Heart left ventricle (tissue), 16 donors: ENCODE measurements at regions not wholly inside any gene's neighbourhood (a gene's known extent, or its start where the extent isn't known, plus 50 kb on each side); places are given as distances from the start of the nearest gene placed in this dataset.

Source experiments
- ATAC-seq, 4 donors: fragments of 200-7000 bp; cut with Tn5 transposase; one replicate each; pipeline ENCODE4 v1.9.1; 2020 to 2022; ENCODE audit warnings: moderate library complexity in 4 of 4, mild to moderate bottlenecking in 3 of 4, moderate number of reproducible peaks in 1 of 4
- DNase-seq, 5 donors: peaks; one replicate each; pipeline ENCODE4 v3.0.0-alpha.2; 2020
- H3K27ac ChIP-seq, 12 donors: fragments of 200-600 bp; sonication (generic) in 4 of 12; one replicate each; pipeline versions ENCODE4 v1.5.0 to v1.8.0; 2016 to 2022; ENCODE audit warnings: mild to moderate bottlenecking in 2 of 12
- H3K27me3 ChIP-seq, 9 donors: fragments of 200-600 bp; sonication (generic) in 2 of 9; one replicate each; pipeline versions ENCODE4 v1.5.1 to v1.8.0; 2016 to 2022; ENCODE audit warnings: mild to moderate bottlenecking in 3 of 9
- H3K36me3 ChIP-seq, 9 donors: fragments of 200-600 bp; sonication (generic) in 2 of 9; one replicate each; pipeline versions ENCODE4 v1.5.0 to v1.8.0; 2018 to 2022; ENCODE audit warnings: mild to moderate bottlenecking in 2 of 9
- H3K4me1 ChIP-seq, 12 donors: fragments of 200-600 bp; sonication (generic) in 4 of 12; one replicate each; pipeline versions ENCODE4 v1.5.0 to v1.8.0; 2016 to 2022; ENCODE audit warnings: mild to moderate bottlenecking in 3 of 12
- H3K4me3 ChIP-seq, 12 donors: fragments of 200-600 bp; sonication (generic) in 4 of 12; one replicate each; pipeline versions ENCODE4 v1.5.0 to v1.8.0; 2017 to 2022; ENCODE audit warnings: mild to moderate bottlenecking in 9 of 12, moderate library complexity in 4 of 12
- H3K9me3 ChIP-seq, 12 donors: fragments of 200-600 bp; sonication (generic) in 4 of 12; one replicate each; pipeline versions ENCODE4 v1.5.0 to v1.8.0; 2016 to 2022; ENCODE audit warnings: mild to moderate bottlenecking in 1 of 12
- POLR2A ChIP-seq, 2 donors: fragments of 450-650 bp; IDR thresholded peaks; one replicate each; pipeline ENCODE4 v1.6.1; 2017; ENCODE audit warnings: antibody characterized with exemption in 2 of 2, mild to moderate bottlenecking in 2 of 2, moderate library complexity in 2 of 2
- WGBS, 4 donors: extraction: QIAGEN DNeasy Blood & Tissue Kit in 2 of 4; methylation state at CpG; one replicate each; pipeline versions ENCODE4 v1.1.5 to v1.1.7; 2013 to 2018; 5-methylcytosine and 5-hydroxymethylcytosine counted together
- intact Hi-C, 10 donors: fragments of 100-400 bp; cut with DNase I; formaldehyde crosslinking; loops; one replicate each; pipeline versions ENCODE4 v1.11.1 to v1.14.2; 2022
- TF ChIP-seq, protein P1 (sequence below), 12 donors: fragments of 200-600 bp; sonication (generic) in 4 of 12; IDR thresholded peaks; one replicate each; pipeline versions ENCODE4 v1.5.0 to v1.8.0; 2018 to 2022; ENCODE audit warnings: antibody characterized with exemption in 12 of 12, mild to moderate bottlenecking in 5 of 12
- donor health status: ischemic (EF 13 %, LVEDD 7.1; RV severe dilation, severe dysfunction).
- donor health status: healthy with polysubstance abuse.
- donor health status: DM: no; HTN: yes; CAD: no.
- donor health status: DM: no; HTN: no; CAD: no.
- donor health status: ischemic (EF 25% LVEDD 6.9; RV normal size, moderate dysfunction).
- donor health status: ischemic (EF 25% LVEDD 5.7; RV mildly dilated, moderate dysfunction).
- donor health status: healthy.
- donor health status: DM: yes; HTN: yes; CAD: no.
- donor health status: ischemic (EF 35%, LVEDD 5.7; RV mildly dilated, moderate dysfunction).
- donor health status: nonischemic (EF 11% LVEDD 7.7; RV severe dilation, severe dysfunction).
- donor health status: DM: yes; HTN: yes; CAD: no.
- donor health status: PGD.
- donor health status: ischemic (EF 29% LVEDD 5.4; RV normal size, mild dysfunction).
- donor health status: nonischemic (EF 23%, LVEDD 6.1; RV moderate dilation, normal function).

DNA sequence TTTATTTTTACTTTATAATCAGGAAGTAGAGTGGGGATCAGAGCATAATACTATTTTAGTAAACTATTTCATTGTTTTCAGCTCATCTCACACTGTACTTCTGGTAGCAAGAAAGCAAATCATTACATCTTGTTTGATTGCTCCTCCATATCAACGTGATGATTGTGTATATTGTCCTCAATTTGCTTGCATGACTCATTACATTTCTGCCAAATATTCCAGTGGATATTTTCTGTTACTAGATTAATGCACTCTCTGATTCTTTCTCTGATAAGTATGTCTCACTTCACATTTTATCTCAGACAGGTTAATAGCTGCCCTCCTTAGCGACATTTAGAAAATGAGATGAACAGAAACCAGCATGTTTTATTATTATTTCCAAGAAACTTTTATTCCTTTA is 1145.3 kb downstream of the OTOL1 start:
- no peak for ATAC-seq
- H3K36me3 ChIP-seq = no peaks in the 10 kb centered on the region
- DNase-seq = no peak
- intact Hi-C loops = no loop called here
- H3K27me3 ChIP-seq = no peaks in the 10 kb centered on the region
- WGBS, 4 donors = 69 to 71% (median 70%) methylated on average over 2 of the region's 2 CpGs
- H3K9me3 ChIP-seq = peaks cover 0 to 14% (median 2%) of the 10 kb centered on the region in 12 donors
- H3K27ac ChIP-seq = no peak overlapping the region
- H3K4me3 ChIP-seq = no peak overlapping the region
- TF ChIP-seq POLR2A (IDR thresholded peaks at IDR 0.05) = no peak
- TF ChIP-seq, protein P1, sequence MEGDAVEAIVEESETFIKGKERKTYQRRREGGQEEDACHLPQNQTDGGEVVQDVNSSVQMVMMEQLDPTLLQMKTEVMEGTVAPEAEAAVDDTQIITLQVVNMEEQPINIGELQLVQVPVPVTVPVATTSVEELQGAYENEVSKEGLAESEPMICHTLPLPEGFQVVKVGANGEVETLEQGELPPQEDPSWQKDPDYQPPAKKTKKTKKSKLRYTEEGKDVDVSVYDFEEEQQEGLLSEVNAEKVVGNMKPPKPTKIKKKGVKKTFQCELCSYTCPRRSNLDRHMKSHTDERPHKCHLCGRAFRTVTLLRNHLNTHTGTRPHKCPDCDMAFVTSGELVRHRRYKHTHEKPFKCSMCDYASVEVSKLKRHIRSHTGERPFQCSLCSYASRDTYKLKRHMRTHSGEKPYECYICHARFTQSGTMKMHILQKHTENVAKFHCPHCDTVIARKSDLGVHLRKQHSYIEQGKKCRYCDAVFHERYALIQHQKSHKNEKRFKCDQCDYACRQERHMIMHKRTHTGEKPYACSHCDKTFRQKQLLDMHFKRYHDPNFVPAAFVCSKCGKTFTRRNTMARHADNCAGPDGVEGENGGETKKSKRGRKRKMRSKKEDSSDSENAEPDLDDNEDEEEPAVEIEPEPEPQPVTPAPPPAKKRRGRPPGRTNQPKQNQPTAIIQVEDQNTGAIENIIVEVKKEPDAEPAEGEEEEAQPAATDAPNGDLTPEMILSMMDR (IDR thresholded peaks at IDR 0.05) = no peak
- no peaks in the 10 kb centered on the region for H3K4me1 ChIP-seq

DNA sequence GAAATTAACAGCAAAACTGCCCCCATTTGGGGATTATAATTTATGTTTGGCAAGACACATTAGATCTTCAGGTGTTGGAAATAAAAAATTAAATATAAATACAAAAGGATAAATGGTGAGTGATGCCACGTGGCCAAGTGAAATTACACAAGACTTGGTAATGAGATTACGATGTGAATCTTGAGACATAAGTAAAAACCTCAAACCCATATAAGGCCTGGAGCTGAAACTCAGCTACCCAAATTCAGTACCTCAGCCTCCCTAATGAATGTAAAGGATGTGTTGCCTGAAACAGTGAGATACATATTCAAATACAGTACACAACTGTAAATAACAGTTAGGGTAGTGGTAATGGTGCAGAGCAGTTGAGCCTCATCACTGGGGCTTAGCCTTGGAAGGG is 1146.6 kb downstream of the OTOL1 start:
- intact Hi-C loops = no loop called here
- no peak for TF ChIP-seq POLR2A (IDR thresholded peaks at IDR 0.05)
- TF ChIP-seq, protein P1 (IDR thresholded peaks at IDR 0.05) = no peak

GRCh38 chr3:162647321-162647720 is 1150.7 kb downstream of the OTOL1 start:
- 39 to 71% (median 42%) methylated on average over 2 of the region's 2 CpGs for WGBS, 4 donors
- Histone ChIP-seq H3K36me3 (no peaks in the 10 kb centered on the region), H3K9me3 (peaks cover 0 to 11% (median 0%) of the 10 kb centered on the region in 12 donors), H3K27ac (no peak overlapping the region), H3K4me1 (no peaks in the 10 kb centered on the region), H3K4me3 (no peak overlapping the region), H3K27me3 (no peaks in the 10 kb centered on the region)
- ATAC-seq (no peak), DNase-seq (no peak)
- TF ChIP-seq, protein P1 (IDR thresholded peaks at IDR 0.05) = no peak
- no peak for TF ChIP-seq POLR2A (IDR thresholded peaks at IDR 0.05)
- intact Hi-C loops = no loop called here

More for the DNA sequence above, 1146.6 kb downstream of the OTOL1 start:
- Histone ChIP-seq H3K27me3 (no peaks in the 10 kb centered on the region), H3K4me1 (no peaks in the 10 kb centered on the region), H3K9me3 (peaks cover 0 to 14% (median 0%) of the 10 kb centered on the region in 12 donors), H3K4me3 (no peak overlapping the region), H3K36me3 (no peaks in the 10 kb centered on the region), H3K27ac (no peak overlapping the region)
- no peak for ATAC-seq
- WGBS, 4 donors = 38 to 86% (median 51%) methylated on average over 2 of the region's 2 CpGs
- DNase-seq = no peak

GRCh38 chr3:162658003-162658402 is 1161.4 kb downstream of the OTOL1 start:
- DNase-seq (no peak), ATAC-seq (no peak)
- peaks cover 0 to 13% (median 0%) of the 10 kb centered on the region in 12 donors for H3K9me3 ChIP-seq
- WGBS, 4 donors = 89 to 92% (median 90%) methylated on average over 1 of the region's 1 CpG
- intact Hi-C loops = no loop called here
- TF ChIP-seq, protein P1 (IDR thresholded peaks at IDR 0.05) = no peak
- no peak for TF ChIP-seq POLR2A (IDR thresholded peaks at IDR 0.05)
- H3K27ac ChIP-seq = no peak overlapping the region
- no peaks in the 10 kb centered on the region for H3K4me1 ChIP-seq
- H3K4me3 ChIP-seq = no peak overlapping the region
- no peaks in the 10 kb centered on the region for H3K36me3 ChIP-seq
- H3K27me3 ChIP-seq = no peaks in the 10 kb centered on the region
